AG04450 (cell line): ENCODE measurements at regions not wholly inside any gene's neighbourhood (a gene's known extent, or its start where the extent isn't known, plus 50 kb on each side); places are given as distances from the start of the nearest gene placed in this dataset.
"Not testable (repeated sequence)": the region's sequence is repeated elsewhere in the genome, so short reads cannot be mapped to it uniquely, and the experiment has no call there.

Experiments used
- CTCF ChIA-PET: fragments of 300-600, 350-600 bp; formaldehyde crosslinking; extraction: SDS; loops from one replicate; lab custom pipeline; 2022; ENCODE audit warnings: antibody characterized with exemption, inconsistent platforms; lab: Charles Lee
- POLR2A ChIA-PET: fragments of 350-600 bp; formaldehyde crosslinking; extraction: SDS; loops from one replicate; lab custom pipeline; 2021; ENCODE audit warnings: antibody characterized with exemption, inconsistent platforms; lab: Yijun Ruan, JAX
- DNase-seq: peaks from one replicate; pipeline ENCODE4 v3.0.0-alpha.2; 2011; ENCODE audit warnings: low read depth, low spot score
- H3K27ac ChIP-seq: one replicate; pipeline ENCODE4 v1.5.1; 2012; ENCODE audit warnings: low read depth, low read length, control low read depth
- H3K27me3 ChIP-seq: one replicate; pipeline ENCODE4 v1.6.0; 2012; ENCODE audit warnings: low read length; ENCODE audit not compliant: control insufficient read depth, insufficient read depth
- H3K4me3 ChIP-seq: 2 replicates; pipeline ENCODE4 v1.5.1; 2011; ENCODE audit warnings: mild to moderate bottlenecking, low read depth, low read length, control low read depth
- H3K9me3 ChIP-seq: 2 replicates; pipeline ENCODE4 v1.5.1; 2012; ENCODE audit warnings: low read length; ENCODE audit not compliant: control insufficient read depth, insufficient read depth
- TF ChIP-seq, protein P1 (sequence below): IDR thresholded peaks from 2 replicates; pipeline ENCODE4 v1.5.1; 2011; ENCODE audit warnings: low read depth, low read length, control low read depth, inconsistent platforms

DNA sequence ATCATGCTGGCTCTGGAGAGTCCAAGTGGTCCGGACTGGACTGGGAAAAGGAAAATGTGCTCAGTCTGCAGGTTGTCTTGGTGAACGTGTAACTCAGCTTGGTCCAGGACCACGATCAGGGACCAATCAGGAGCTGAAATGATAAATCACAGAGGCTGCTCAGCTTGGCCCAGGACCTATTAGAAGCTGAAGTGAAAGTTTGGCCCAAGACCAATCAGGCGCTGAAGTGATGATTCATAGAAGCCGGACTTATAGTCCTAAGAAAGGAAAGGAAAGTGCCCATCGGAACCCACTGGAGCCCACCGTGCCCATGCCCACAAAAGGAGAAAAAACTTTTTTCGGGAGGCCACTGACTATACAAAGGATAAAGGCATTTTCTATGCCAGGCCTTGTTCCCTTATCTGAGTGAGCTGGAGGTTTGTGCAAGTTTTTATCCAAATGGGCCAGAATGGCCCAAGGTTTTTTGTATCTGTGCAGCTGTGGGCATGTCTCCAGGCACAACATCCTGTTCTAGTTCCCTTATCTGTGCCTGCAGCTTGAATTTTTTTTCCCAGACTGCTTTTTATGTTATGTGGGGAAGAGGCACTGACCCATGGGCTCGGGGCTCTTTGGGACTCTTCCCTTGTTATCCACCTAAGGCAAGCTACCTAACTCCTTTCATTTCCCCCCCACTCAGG, 194.4 kb downstream of the FAM133A start:
- no peak for DNase-seq
- TF ChIP-seq, protein P1, sequence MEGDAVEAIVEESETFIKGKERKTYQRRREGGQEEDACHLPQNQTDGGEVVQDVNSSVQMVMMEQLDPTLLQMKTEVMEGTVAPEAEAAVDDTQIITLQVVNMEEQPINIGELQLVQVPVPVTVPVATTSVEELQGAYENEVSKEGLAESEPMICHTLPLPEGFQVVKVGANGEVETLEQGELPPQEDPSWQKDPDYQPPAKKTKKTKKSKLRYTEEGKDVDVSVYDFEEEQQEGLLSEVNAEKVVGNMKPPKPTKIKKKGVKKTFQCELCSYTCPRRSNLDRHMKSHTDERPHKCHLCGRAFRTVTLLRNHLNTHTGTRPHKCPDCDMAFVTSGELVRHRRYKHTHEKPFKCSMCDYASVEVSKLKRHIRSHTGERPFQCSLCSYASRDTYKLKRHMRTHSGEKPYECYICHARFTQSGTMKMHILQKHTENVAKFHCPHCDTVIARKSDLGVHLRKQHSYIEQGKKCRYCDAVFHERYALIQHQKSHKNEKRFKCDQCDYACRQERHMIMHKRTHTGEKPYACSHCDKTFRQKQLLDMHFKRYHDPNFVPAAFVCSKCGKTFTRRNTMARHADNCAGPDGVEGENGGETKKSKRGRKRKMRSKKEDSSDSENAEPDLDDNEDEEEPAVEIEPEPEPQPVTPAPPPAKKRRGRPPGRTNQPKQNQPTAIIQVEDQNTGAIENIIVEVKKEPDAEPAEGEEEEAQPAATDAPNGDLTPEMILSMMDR = no peak
- no peaks in the 10 kb centered on the region for H3K27me3 ChIP-seq
- ChIA-PET CTCF (no interaction called here), POLR2A (no interaction called here)
- H3K4me3 ChIP-seq = no peak overlapping the region
- no peak overlapping the region for H3K27ac ChIP-seq
- peaks cover 3% of the 10 kb centered on the region; the same call in 1 of the 2 replicates for H3K9me3 ChIP-seq

DNA sequence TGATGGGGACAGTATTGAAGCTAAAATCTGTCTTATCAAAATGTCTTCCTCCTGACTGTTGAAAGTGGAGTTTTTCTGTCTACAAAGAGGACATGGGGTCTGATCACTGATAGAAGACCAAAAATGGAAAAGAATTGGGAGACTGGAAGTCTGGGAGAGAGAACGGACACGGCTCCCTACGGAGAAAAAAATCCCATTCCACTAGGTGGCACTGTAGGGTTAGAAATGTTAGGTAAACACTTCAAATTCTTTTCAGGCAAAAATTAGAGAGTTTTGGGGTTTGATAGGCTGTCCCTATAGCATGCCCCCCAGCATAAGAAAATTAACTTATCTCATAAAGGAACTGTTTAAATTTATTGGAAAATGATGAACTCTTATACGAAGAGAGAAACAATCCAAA, 200.5 kb downstream of the FAM133A start:
- Histone ChIP-seq H3K27ac (no peak overlapping the region), H3K27me3 (no peaks in the 10 kb centered on the region), H3K4me3 (no peak overlapping the region), H3K9me3 (no peaks in the 10 kb centered on the region)
- ChIA-PET POLR2A (no interaction called here), CTCF (no interaction called here)
- DNase-seq = no peak
- TF ChIP-seq, protein P1 = no peak

DNA sequence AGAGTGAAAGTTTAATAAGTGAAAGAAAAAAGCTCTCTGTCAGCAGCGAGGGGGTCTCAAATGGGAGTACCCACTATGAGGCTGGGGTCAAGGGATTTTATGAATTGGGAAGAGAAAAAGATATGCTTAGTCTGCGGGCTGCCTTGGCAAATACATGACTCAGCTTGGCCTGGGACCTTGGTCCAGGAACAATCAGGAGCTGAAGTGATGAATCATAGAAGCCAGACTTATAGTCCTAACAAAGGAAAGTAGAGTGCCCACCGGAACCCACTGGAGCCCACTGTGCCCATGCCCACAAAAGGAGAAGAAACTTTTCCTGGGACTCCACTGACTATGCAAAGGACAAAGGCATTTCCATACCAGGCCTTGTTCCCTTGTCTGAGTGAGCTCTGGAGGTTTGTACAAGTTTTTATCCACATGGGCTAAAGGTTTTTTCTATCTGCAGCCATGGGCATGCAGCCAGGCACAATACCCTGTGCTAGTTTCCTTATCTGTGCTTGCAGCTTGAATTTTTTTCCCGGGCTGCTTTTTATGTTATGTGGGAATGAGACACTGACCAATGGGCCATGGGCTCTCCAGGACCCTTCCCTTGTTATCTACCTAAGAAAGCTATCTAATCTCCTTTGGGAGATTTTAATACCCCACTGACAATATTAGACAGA, 201.7 kb downstream of the FAM133A start:
- Histone ChIP-seq H3K4me3 (no peak overlapping the region), H3K27me3 (no peaks in the 10 kb centered on the region), H3K27ac (no peak overlapping the region), H3K9me3 (no peaks in the 10 kb centered on the region)
- no peak for DNase-seq
- ChIA-PET POLR2A (no interaction called here), CTCF (interaction anchor here (0.6 kb wide), 1 partner anchor 18 kb away, joined by 3 read pairs; no protein-coding TSS in a partner anchor)
- TF ChIP-seq, protein P1 = no peak

DNA sequence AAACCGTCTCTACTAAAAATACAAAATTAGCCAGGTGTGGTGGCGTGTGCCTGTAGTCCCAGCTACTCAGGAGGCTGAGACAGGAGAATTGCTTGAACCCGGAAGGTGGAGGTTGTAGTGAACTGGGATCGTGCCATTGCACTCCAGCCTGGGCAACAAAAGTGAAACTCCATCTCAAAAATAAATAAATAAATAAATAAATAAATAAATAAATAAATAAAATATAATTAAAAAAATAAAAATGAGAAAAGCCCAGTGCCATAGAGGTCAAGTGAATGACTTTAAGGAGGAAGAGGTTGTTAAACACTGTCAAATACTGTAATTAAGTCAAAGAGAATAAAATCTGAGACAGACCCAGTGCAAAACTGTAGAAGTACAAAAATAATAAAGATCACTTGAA, 247.0 kb downstream of the FAM133A start:
- CTCF ChIA-PET, H3K27me3 ChIP-seq, DNase-seq, H3K9me3 ChIP-seq, H3K27ac ChIP-seq, H3K4me3 ChIP-seq, POLR2A ChIA-PET: not testable (repeated sequence)

DNA sequence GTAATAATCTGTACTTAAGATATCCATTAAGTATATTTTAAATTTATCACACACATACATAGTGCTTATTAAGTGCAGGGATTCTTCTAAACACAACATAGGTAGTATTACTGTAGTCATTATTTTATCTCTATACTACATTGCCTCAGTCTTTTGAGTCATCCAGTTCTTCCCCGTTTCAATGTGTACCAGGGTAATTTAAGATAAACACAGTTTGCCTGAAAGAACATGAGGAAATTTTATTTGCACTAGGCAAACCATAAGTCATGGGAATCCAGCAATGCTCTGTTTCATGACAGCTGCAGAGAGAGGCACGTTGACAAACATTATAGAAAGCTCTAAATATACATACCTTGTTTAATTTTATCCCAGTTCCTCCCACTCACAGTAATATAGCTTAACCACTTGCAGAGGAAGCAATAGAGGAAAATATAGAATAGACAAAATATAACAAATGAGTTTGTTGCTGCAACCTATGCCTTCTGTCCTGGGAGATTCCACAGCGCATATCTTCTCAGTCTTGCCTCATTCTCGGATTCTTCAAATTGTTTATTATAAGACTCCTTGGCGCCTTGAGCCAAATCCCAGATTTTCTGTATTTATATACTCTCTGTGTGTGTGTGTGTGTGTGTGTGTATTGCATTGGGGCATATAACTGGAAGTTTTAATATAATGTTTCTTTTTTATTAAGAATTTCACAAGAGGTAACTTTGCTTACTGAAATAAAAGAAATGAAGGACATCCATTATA, 258.6 kb downstream of the FAM133A start:
- TF ChIP-seq, protein P1 = no peak
- POLR2A ChIA-PET = no interaction called here
- no peak overlapping the region for H3K4me3 ChIP-seq

More for the DNA sequence above, 258.6 kb downstream of the FAM133A start:
- no peaks in the 10 kb centered on the region for H3K27me3 ChIP-seq
- no peaks in the 10 kb centered on the region for H3K9me3 ChIP-seq
- no peak overlapping the region for H3K27ac ChIP-seq
- no peak for DNase-seq
- CTCF ChIA-PET = no interaction called here
